Skin epidermis (tissue), 12 donors: ENCODE measurements at regions not wholly inside any gene's neighbourhood (a gene's known extent, or its start where the extent isn't known, plus 50 kb on each side); places are given as distances from the start of the nearest gene placed in this dataset.

Source experiments
- H3K27ac ChIP-seq, 21 experiments: fragments of 200-600 bp; sonication (generic) in 11 of 21; one replicate each; pipeline ENCODE4 v1.5.0; 2020; ENCODE audit warnings: mild to moderate bottlenecking in 3 of 21, inconsistent platforms in 2 of 21, moderate library complexity in 2 of 21
- H3K4me3 ChIP-seq, 7 experiments: fragments of 200-600 bp; sonication (generic) in 2 of 7; one replicate each; pipeline ENCODE4 v1.5.0; 2020; ENCODE audit warnings: inconsistent platforms in 2 of 7, mild to moderate bottlenecking in 2 of 7, moderate library complexity in 1 of 7

DNA sequence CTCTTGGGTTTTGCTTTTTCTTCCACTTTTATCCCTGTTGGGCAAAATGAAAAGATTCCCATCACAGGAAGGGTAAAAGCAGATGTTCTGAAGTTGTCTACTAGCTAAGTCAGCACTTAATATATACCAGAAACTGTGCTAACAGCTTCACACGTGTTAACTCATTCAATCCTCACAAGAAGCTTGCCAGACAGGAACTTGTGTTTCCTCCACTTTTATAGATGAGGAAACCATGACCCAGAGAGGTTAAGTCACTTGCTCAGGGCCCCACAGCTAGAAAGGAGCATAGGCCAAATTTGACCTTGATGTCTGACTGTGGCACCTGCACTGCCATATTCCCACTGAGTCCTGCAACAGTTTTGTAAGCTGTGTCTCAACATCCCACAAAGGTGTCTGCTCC, 76.8 kb upstream of the EPC2 start:
- no peak overlapping the region for H3K27ac ChIP-seq
- H3K4me3 ChIP-seq: no peak overlapping the region

- Histone ChIP-seq H3K27ac (no peak overlapping the region), H3K4me3 (no peak overlapping the region)
These were observed 76.0 kb upstream of the EPC2 start for GRCh38 chr2:148568597-148568996.

GRCh38 chr2:148569221-148569620, 75.3 kb upstream of the EPC2 start:
- H3K4me3 ChIP-seq: no peak overlapping the region
- H3K27ac ChIP-seq: no peak overlapping the region

DNA sequence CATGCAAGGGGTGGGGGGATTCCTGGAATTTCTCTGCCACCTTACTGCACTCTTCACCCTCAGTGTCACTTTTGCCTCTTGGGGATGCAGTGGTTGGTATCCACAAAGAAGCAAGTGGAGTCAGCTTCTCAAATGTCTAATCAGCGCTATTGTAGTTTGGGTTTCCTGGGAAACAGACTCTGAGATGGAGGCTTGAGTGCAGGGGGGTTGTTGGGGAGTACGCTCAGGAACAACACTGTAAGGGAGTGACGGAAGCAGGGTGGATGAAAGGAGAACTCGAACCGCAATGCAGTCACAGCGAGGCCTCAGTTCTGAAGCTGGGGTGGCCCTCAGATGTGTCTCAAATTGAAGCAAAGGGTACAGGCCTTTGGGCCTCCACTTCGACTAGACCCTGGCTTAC, 73.6 kb upstream of the EPC2 start:
- Histone ChIP-seq H3K27ac (no peak overlapping the region), H3K4me3 (no peak overlapping the region)

- Histone ChIP-seq H3K27ac (no peak overlapping the region), H3K4me3 (no peak overlapping the region)
These were observed 66.6 kb upstream of the EPC2 start for GRCh38 chr2:148577845-148578492.

GRCh38 chr2:148578493-148578884, 66.1 kb upstream of the EPC2 start:
- Histone ChIP-seq H3K4me3 (no peak overlapping the region), H3K27ac (no peak overlapping the region)

DNA sequence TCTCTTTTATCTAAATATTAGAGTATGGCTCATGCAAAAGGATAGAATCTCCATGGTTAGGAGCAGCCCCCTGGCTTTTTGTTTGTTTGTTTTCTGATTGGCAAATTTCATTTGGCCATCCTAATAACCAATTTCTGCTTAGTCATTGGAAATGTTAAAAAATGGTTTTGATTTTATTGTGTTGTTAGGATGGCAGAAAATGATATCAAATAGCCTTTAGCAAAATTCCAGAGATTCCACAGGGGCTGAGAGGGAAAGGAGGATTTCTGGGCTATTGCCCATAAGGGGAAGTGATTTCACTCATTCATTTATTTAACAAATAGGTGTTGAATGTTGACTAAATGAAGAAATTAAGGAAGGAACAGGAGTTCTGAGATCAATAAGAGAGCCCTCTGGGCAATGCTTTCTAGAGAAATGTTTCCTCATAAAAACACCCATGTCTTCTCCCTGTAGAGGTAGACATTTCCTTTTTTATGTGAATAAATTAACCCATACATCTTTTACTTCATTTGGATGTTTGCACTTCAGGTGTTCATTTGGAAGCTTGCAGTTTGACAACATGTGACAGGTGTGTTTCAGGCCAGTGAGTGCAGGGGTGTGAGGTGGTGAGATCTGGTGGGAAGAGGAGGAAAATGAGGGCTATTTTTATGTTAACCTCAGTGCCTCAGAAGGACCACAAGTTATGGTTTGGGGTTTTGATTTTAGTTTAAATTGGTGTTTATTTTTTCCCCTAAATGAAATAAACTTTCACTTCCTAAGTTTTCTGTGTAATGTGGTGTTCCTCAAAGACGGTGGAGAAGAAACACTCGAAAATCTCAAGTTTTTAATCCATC, 61.7 kb upstream of the EPC2 start:
- H3K4me3 ChIP-seq: no peak overlapping the region

GRCh38 chr2:148585696-148586095, 58.9 kb upstream of the EPC2 start:
- Histone ChIP-seq H3K4me3 (no peak overlapping the region), H3K27ac (no peak overlapping the region)

More for the DNA sequence above, 61.7 kb upstream of the EPC2 start:
- H3K27ac ChIP-seq: no peak overlapping the region

DNA sequence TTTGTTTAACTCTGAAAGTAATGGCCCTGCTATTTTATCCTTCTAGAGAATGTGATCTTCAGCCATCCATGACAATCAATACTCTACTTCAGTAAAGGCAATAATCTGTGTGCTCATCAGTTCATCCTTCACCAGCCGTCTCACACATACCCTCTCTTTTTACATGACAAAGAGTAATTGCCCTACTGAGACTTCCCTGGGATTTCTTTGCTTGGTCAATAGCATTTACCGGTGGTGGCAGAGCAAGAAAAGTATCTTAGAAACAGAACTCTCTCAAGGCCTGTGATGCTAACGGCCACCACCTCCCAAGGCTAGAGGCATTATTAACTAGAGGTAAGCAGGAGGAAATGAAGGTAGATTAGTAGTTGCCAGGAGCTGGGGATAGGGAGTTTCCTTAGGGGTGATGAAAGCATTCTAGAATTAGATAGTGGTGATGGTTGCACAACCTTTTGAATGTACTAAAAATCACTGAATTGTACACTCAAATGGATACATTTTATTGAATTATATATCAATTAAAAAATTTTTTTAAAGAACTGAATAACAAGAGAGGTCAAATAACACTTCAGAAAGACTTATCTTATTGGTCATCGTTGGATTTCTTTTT, 57.9 kb upstream of the EPC2 start:
- H3K27ac ChIP-seq: no peak overlapping the region
- no peak overlapping the region for H3K4me3 ChIP-seq

DNA sequence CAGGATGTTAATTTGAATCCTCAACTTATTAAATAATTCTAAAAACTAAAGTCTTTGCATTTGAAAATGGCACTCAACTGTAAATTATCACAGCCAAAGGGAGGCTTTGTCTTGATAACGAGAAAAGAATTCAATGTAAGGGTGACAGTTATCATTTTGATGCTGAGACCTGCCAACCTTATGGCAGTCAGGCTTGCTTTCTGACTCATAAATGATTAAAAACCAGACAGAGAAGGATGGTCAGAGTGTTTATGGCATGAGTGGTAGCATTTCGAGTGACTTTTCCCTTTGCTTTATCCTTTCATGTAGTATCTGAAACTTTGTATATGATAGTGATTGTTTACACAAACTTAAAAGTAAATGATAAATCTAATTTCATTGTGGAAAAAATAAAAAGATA, 53.9 kb upstream of the EPC2 start:
- no peak overlapping the region for H3K4me3 ChIP-seq
- no peak overlapping the region for H3K27ac ChIP-seq

GRCh38 chr2:148592791-148593190, 51.8 kb upstream of the EPC2 start:
- no peak overlapping the region for H3K27ac ChIP-seq
- H3K4me3 ChIP-seq: no peak overlapping the region

- H3K4me3 ChIP-seq: no peak overlapping the region
- no peak overlapping the region for H3K27ac ChIP-seq
These were observed 51.1 kb upstream of the EPC2 start for GRCh38 chr2:148593421-148593820.

GRCh38 chr2:148594216-148594615, 50.3 kb upstream of the EPC2 start:
- H3K27ac ChIP-seq: peak overlapping the region in 1 of 21 experiments; percentile 2
- H3K4me3 ChIP-seq: no peak overlapping the region
